ENCODE measurements at regions not wholly inside any gene's neighbourhood (a gene's known extent, or its start where the extent isn't known, plus 50 kb on each side); places are given as distances from the start of the nearest gene placed in this dataset.
"Not testable (repeated sequence)": the region's sequence is repeated elsewhere in the genome, so short reads cannot be mapped to it uniquely, and the experiment has no call there.

GRCh38 chr20:47999166-47999565 is 213.9 kb upstream of the SULF2 start:
- no peak for DNase-seq (ENCODE audit: low spot score)

GRCh38 chr20:47998736-47999135 is 213.5 kb upstream of the SULF2 start:
- DNase-seq (ENCODE audit: low spot score), result no peak

- no peak for DNase-seq (ENCODE audit: low spot score)
These were observed 210.4 kb upstream of the SULF2 start for GRCh38 chr20:47995661-47996060.

- DNase-seq (ENCODE audit: low spot score), result no peak
These were observed 208.5 kb upstream of the SULF2 start for GRCh38 chr20:47993817-47994216.

GRCh38 chr20:47993035-47993755 is 207.9 kb upstream of the SULF2 start:
- no peak for DNase-seq (ENCODE audit: low spot score)

- DNase-seq (ENCODE audit: low spot score), result no peak
These were observed 206.7 kb upstream of the SULF2 start for GRCh38 chr20:47991875-47992488.

GRCh38 chr20:47990507-47991150 is 205.3 kb upstream of the SULF2 start:
- no peak for DNase-seq (ENCODE audit: low spot score)

GRCh38 chr20:47989957-47990356 is 204.7 kb upstream of the SULF2 start:
- no peak for DNase-seq (ENCODE audit: low spot score)

- no peak for DNase-seq (ENCODE audit: low spot score)
These were observed 203.4 kb upstream of the SULF2 start for GRCh38 chr20:47988676-47989075.

GRCh38 chr20:47985092-47985850 is 200.0 kb upstream of the SULF2 start:
- DNase-seq (ENCODE audit: low spot score), result no peak

- no peak for DNase-seq (ENCODE audit: low spot score)
These were observed 199.2 kb upstream of the SULF2 start for GRCh38 chr20:47984437-47984836.

- DNase-seq (ENCODE audit: low spot score), result not testable (repeated sequence)
These were observed 198.4 kb upstream of the SULF2 start for GRCh38 chr20:47983642-47984041.

- no peak for DNase-seq (ENCODE audit: low spot score)
These were observed 197.5 kb upstream of the SULF2 start for GRCh38 chr20:47982574-47983360.

GRCh38 chr20:47981222-47981621 is 195.9 kb upstream of the SULF2 start:
- no peak for DNase-seq (ENCODE audit: low spot score)

GRCh38 chr20:47980336-47981177 is 195.3 kb upstream of the SULF2 start:
- no peak for DNase-seq (ENCODE audit: low spot score)

- not testable (repeated sequence) for DNase-seq (ENCODE audit: low spot score)
These were observed 194.2 kb upstream of the SULF2 start for GRCh38 chr20:47979361-47980095.

GRCh38 chr20:47978428-47979120 is 193.3 kb upstream of the SULF2 start:
- DNase-seq (ENCODE audit: low spot score), result not testable (repeated sequence)

GRCh38 chr20:47977789-47978252 is 192.5 kb upstream of the SULF2 start:
- DNase-seq (ENCODE audit: low spot score), result not testable (repeated sequence)

Measured in mesenteric fat pad (tissue), 1 donor.